SK-N-MC (cell line): ENCODE measurements at regions not wholly inside any gene's neighbourhood (a gene's known extent, or its start where the extent isn't known, plus 50 kb on each side); places are given as distances from the start of the nearest gene placed in this dataset.

Experiments
- EZH2 ChIP-seq: fragments of 200-600 bp; sonication (generic); IDR thresholded peaks from one replicate; pipeline ENCODE4 v1.6.1; 2017; ENCODE audit warnings: antibody characterized with exemption
- POLR2AphosphoS5 ChIP-seq: IDR thresholded peaks from 2 replicates; pipeline ENCODE4 v1.6.1; 2012; ENCODE audit warnings: mild to moderate bottlenecking, low read depth, low read length, borderline replicate concordance

DNA sequence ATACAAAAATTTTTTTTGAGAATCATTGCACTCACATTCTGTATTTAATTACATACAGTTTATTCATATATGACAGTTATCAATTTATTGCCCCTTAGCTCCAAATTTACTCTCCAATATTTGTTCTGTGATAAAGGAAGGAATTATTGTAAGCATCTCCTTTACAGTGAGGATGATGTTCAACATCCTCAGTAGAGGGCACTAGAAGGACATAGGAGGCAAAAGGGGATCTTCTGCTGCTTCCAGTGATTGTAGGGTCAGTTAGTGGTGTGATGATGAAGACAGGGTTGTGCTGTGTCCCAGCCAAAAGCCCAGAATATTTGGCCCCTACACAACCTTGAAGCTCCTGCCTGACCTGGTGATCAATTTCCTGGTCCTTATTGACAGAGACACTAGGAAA is 89.9 kb upstream of the DCBLD2 start:
- no peak for TF ChIP-seq EZH2
- no peak for TF ChIP-seq POLR2AphosphoS5
